BE2C (cell line): ENCODE measurements at regions not wholly inside any gene's neighbourhood (a gene's known extent, or its start where the extent isn't known, plus 50 kb on each side); places are given as distances from the start of the nearest gene placed in this dataset.

Experiments
- DNase-seq: peaks from one replicate; pipeline ENCODE4 v3.0.0-alpha.2; 2020
- H3K27me3 ChIP-seq: fragments of 250-450 bp; sonication (Bioruptor Pico); 2 replicates; pipeline ENCODE4 v1.5.1; 2020; ENCODE audit warnings: mild to moderate bottlenecking
- H3K36me3 ChIP-seq: fragments of 250-450 bp; sonication (Bioruptor Pico); 2 replicates; pipeline ENCODE4 v1.5.1; 2020; ENCODE audit warnings: mild to moderate bottlenecking
- H3K4me1 ChIP-seq: fragments of 250-450 bp; sonication (Bioruptor Pico); 2 replicates; pipeline ENCODE4 v1.5.1; 2020
- H3K4me3 ChIP-seq: 2 replicates; pipeline ENCODE4 v1.5.1; 2011; ENCODE audit warnings: low read depth, low read length
- H3K9me3 ChIP-seq: fragments of 250-450 bp; sonication (Bioruptor Pico); 2 replicates; pipeline ENCODE4 v1.5.1; 2020
- CTCF ChIP-seq: IDR thresholded peaks from 2 replicates; pipeline ENCODE4 v1.5.1; 2012; ENCODE audit warnings: mild to moderate bottlenecking, low read depth, low read length

- no peaks in the 10 kb centered on the region for H3K9me3 ChIP-seq
- no peaks in the 10 kb centered on the region for H3K36me3 ChIP-seq
- TF ChIP-seq CTCF = no peak
- DNase-seq = no peak
- H3K27me3 ChIP-seq = no peaks in the 10 kb centered on the region
- H3K4me3 ChIP-seq = no peak overlapping the region
- H3K4me1 ChIP-seq = no peaks in the 10 kb centered on the region
Observed at GRCh38 chr3:31213869-31214486, 318.7 kb upstream of the STT3B start.

- Histone ChIP-seq H3K4me3 (no peak overlapping the region), H3K27me3 (no peaks in the 10 kb centered on the region), H3K4me1 (no peaks in the 10 kb centered on the region), H3K36me3 (no peaks in the 10 kb centered on the region), H3K9me3 (no peaks in the 10 kb centered on the region)
- DNase-seq = no peak
- TF ChIP-seq CTCF = no peak
Observed at GRCh38 chr3:31218082-31218481, 314.6 kb upstream of the STT3B start.

GRCh38 chr3:31219131-31219843, 313.4 kb upstream of the STT3B start:
- DNase-seq = no peak
- Histone ChIP-seq H3K9me3 (no peaks in the 10 kb centered on the region), H3K27me3 (no peaks in the 10 kb centered on the region), H3K4me3 (no peak overlapping the region), H3K36me3 (no peaks in the 10 kb centered on the region), H3K4me1 (no peaks in the 10 kb centered on the region)
- no peak for TF ChIP-seq CTCF

GRCh38 chr3:31220431-31220830, 312.3 kb upstream of the STT3B start:
- TF ChIP-seq CTCF = no peak
- H3K4me3 ChIP-seq = no peak overlapping the region
- H3K9me3 ChIP-seq = no peaks in the 10 kb centered on the region
- H3K4me1 ChIP-seq = no peaks in the 10 kb centered on the region
- H3K36me3 ChIP-seq = no peaks in the 10 kb centered on the region
- H3K27me3 ChIP-seq = no peaks in the 10 kb centered on the region
- no peak for DNase-seq

GRCh38 chr3:31223278-31223677, 309.4 kb upstream of the STT3B start:
- Histone ChIP-seq H3K36me3 (no peaks in the 10 kb centered on the region), H3K4me3 (no peak overlapping the region), H3K27me3 (no peaks in the 10 kb centered on the region), H3K4me1 (no peaks in the 10 kb centered on the region), H3K9me3 (no peaks in the 10 kb centered on the region)
- DNase-seq = no peak
- TF ChIP-seq CTCF = no peak

GRCh38 chr3:31224936-31225335, 307.8 kb upstream of the STT3B start:
- Histone ChIP-seq H3K4me3 (no peak overlapping the region), H3K4me1 (no peaks in the 10 kb centered on the region)
- no peak for TF ChIP-seq CTCF

More at GRCh38 chr3:31224936-31225335, 307.8 kb upstream of the STT3B start:
- no peak for DNase-seq
- Histone ChIP-seq H3K27me3 (no peaks in the 10 kb centered on the region), H3K36me3 (no peaks in the 10 kb centered on the region), H3K9me3 (no peaks in the 10 kb centered on the region)
